ENCODE measurements at regions not wholly inside any gene's neighbourhood (a gene's known extent, or its start where the extent isn't known, plus 50 kb on each side); places are given as distances from the start of the nearest gene placed in this dataset.

DNA sequence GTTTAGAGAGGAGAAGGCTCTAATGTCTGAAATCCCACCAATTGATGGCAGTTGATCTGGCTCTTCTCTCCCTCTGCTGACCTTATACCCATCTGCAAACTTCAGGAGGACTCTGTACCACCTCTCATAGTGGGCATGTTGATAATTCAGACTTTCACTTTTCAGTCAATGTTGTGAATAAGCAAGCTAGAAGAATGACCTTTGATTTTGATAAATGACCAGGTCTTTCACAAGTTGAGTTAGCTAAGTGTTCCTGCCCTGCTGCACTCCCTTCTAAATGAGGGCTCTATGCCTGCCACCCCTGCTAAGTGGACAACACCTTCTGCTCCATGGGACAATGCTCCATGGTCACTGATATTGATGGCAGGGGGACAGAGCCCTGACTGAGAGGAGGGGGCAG is 74.7 kb downstream of the SPRY4 start:
- TF ChIP-seq, protein P1, sequence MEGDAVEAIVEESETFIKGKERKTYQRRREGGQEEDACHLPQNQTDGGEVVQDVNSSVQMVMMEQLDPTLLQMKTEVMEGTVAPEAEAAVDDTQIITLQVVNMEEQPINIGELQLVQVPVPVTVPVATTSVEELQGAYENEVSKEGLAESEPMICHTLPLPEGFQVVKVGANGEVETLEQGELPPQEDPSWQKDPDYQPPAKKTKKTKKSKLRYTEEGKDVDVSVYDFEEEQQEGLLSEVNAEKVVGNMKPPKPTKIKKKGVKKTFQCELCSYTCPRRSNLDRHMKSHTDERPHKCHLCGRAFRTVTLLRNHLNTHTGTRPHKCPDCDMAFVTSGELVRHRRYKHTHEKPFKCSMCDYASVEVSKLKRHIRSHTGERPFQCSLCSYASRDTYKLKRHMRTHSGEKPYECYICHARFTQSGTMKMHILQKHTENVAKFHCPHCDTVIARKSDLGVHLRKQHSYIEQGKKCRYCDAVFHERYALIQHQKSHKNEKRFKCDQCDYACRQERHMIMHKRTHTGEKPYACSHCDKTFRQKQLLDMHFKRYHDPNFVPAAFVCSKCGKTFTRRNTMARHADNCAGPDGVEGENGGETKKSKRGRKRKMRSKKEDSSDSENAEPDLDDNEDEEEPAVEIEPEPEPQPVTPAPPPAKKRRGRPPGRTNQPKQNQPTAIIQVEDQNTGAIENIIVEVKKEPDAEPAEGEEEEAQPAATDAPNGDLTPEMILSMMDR (IDR thresholded peaks at IDR 0.05): no peak
- TF ChIP-seq POLR2A (IDR thresholded peaks at IDR 0.05) (no peak), EP300 (IDR thresholded peaks at IDR 0.05) (no peak)
